ENCODE measurements at regions not wholly inside any gene's neighbourhood (a gene's known extent, or its start where the extent isn't known, plus 50 kb on each side); places are given as distances from the start of the nearest gene placed in this dataset.

- ATAC-seq (no peak), DNase-seq (ENCODE audit: low read depth, low spot score) (no peak)
- no peaks in the 10 kb centered on the region for H3K27me3 ChIP-seq (ENCODE audit: insufficient read depth, low read length)
- H3K27ac ChIP-seq (ENCODE audit: low read depth, low read length) = no peak overlapping the region
- no peaks in the 10 kb centered on the region for H3K36me3 ChIP-seq (ENCODE audit: control insufficient read depth in 1 of 2, insufficient read depth in 2 of 2, low read length in 2 of 2)
- H3K9me3 ChIP-seq (ENCODE audit: control insufficient read depth in 1 of 2, insufficient read depth in 1 of 2, low read depth in 1 of 2, low read length in 2 of 2) = no peaks in the 10 kb centered on the region
- H3K79me2 ChIP-seq (ENCODE audit: insufficient read depth, low read length) = no peaks in the 10 kb centered on the region
- H3K4me3 ChIP-seq (replicated peaks in 1 of 2; ENCODE audit: low read depth in 1 of 2, low read length in 2 of 2) = no peak overlapping the region
- H3K4me2 ChIP-seq (ENCODE audit: low read length) = no peak overlapping the region
- BruUV-seq (replicated peaks) = no TSS peak
- ChIA-PET POLR2A (no interaction called here), RAD21 (ENCODE audit: low non-redundant PET in 1 of 2, low total read pairs in 2 of 2, uncharacterized antibody in 2 of 2, unreplicated experiment in 2 of 2) (no interaction called here), CTCF (no interaction called here)
- no peak overlapping the region for H3K9ac ChIP-seq (ENCODE audit: low read length)
- no peaks in the 10 kb centered on the region for H3K9me2 ChIP-seq (ENCODE audit: insufficient read depth)
- intact Hi-C loops (cut with micrococcal nuclease) = no loop called here
- H2AFZ ChIP-seq (ENCODE audit: low read depth, low read length, poor library complexity, severe bottlenecking) = no peak overlapping the region
- H3K4me1 ChIP-seq (ENCODE audit: control insufficient read depth in 1 of 2, insufficient read depth in 2 of 2, low read length in 2 of 2) = no peaks in the 10 kb centered on the region
- no peak for TF ChIP-seq JUND (IDR thresholded peaks at IDR 0.05)
- no peak for TF ChIP-seq SRF (IDR thresholded peaks at IDR 0.05; ENCODE audit: low read depth)
- no peak for TF ChIP-seq ELF1 (IDR thresholded peaks at IDR 0.05; ENCODE audit: borderline replicate concordance, low read depth)
- no peak for TF ChIP-seq SIN3A (IDR thresholded peaks at IDR 0.05; ENCODE audit: low read depth)
- TF ChIP-seq, protein P1, sequence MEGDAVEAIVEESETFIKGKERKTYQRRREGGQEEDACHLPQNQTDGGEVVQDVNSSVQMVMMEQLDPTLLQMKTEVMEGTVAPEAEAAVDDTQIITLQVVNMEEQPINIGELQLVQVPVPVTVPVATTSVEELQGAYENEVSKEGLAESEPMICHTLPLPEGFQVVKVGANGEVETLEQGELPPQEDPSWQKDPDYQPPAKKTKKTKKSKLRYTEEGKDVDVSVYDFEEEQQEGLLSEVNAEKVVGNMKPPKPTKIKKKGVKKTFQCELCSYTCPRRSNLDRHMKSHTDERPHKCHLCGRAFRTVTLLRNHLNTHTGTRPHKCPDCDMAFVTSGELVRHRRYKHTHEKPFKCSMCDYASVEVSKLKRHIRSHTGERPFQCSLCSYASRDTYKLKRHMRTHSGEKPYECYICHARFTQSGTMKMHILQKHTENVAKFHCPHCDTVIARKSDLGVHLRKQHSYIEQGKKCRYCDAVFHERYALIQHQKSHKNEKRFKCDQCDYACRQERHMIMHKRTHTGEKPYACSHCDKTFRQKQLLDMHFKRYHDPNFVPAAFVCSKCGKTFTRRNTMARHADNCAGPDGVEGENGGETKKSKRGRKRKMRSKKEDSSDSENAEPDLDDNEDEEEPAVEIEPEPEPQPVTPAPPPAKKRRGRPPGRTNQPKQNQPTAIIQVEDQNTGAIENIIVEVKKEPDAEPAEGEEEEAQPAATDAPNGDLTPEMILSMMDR (IDR thresholded peaks at IDR 0.05 in 2 of 3, conservative IDR thresholded peaks at IDR 0.05 in 1 of 3; ENCODE audit: borderline replicate concordance in 1 of 3, insufficient read depth in 1 of 3, low read depth in 2 of 3, low read length in 2 of 3) = no peak
- no peaks in the 10 kb centered on the region for H4K20me1 ChIP-seq (ENCODE audit: insufficient read depth)
Observed at GRCh38 chr6:19312241-19312978, 524.8 kb upstream of the ID4 start.

DNA sequence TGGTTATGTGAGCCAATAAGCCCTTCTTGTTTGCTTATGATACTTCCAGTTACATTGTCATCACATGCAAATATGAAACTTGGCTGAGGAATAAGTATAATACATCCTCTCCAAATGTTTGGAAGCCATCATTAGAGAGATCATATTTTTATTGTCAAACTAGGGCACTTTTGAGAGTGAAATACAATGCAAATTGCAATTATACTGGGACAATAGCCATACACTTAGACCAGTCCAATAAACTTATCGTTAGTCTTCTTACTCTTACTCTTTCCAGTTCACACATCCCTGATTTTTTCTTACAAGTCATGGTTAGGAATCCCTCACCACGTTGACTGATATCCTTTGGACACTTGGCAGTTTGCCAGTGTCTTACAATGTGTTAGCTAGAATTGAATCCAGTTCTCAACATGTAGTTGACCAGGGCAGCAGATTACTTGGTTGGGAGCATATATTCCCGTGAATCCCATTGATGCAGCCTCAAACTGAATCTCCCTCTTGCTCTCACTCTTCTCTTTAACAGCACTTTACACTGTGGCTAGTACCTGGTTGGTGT, 519.7 kb upstream of the ID4 start:
- RAD21 ChIA-PET (ENCODE audit: low non-redundant PET in 1 of 2, low total read pairs in 2 of 2, uncharacterized antibody in 2 of 2, unreplicated experiment in 2 of 2) = no interaction called here
- no TSS peak for BruUV-seq (replicated peaks)
- Histone ChIP-seq H3K36me3 (ENCODE audit: control insufficient read depth in 1 of 2, insufficient read depth in 2 of 2, low read length in 2 of 2) (no peaks in the 10 kb centered on the region), H3K27me3 (ENCODE audit: insufficient read depth, low read length) (no peaks in the 10 kb centered on the region), H3K9ac (ENCODE audit: low read length) (no peak overlapping the region), H2AFZ (ENCODE audit: low read depth, low read length, poor library complexity, severe bottlenecking) (no peak overlapping the region), H3K4me3 (replicated peaks in 1 of 2; ENCODE audit: low read depth in 1 of 2, low read length in 2 of 2) (no peak overlapping the region), H3K4me2 (ENCODE audit: low read length) (no peak overlapping the region), H3K9me2 (ENCODE audit: insufficient read depth) (no peaks in the 10 kb centered on the region), H3K9me3 (ENCODE audit: control insufficient read depth in 1 of 2, insufficient read depth in 1 of 2, low read depth in 1 of 2, low read length in 2 of 2) (no peaks in the 10 kb centered on the region), H4K20me1 (ENCODE audit: insufficient read depth) (no peaks in the 10 kb centered on the region), H3K27ac (ENCODE audit: low read depth, low read length) (no peak overlapping the region), H3K79me2 (ENCODE audit: insufficient read depth, low read length) (no peaks in the 10 kb centered on the region), H3K4me1 (ENCODE audit: control insufficient read depth in 1 of 2, insufficient read depth in 2 of 2, low read length in 2 of 2) (no peaks in the 10 kb centered on the region)
- DNase-seq (ENCODE audit: low read depth, low spot score) (no peak), ATAC-seq (no peak)
- intact Hi-C loops (cut with micrococcal nuclease) = no loop called here
- POLR2A ChIA-PET = no interaction called here
- CTCF ChIA-PET = no interaction called here
- TF ChIP-seq RAD21 (IDR thresholded peaks at IDR 0.05; ENCODE audit: low read depth) (no peak), EZH2phosphoT487 (IDR thresholded peaks at IDR 0.05; ENCODE audit: borderline replicate concordance) (no peak), SRF (IDR thresholded peaks at IDR 0.05; ENCODE audit: low read depth) (no peak), EZH2 (IDR thresholded peaks at IDR 0.05) (no peak), CBX3 (IDR thresholded peaks at IDR 0.05; ENCODE audit: low read depth) (no peak), EGR1 (IDR thresholded peaks at IDR 0.05; ENCODE audit: low read depth) (no peak), POLR2AphosphoS5 (IDR thresholded peaks at IDR 0.05; ENCODE audit: low read depth, low read length) (no peak), FOSL1 (IDR thresholded peaks at IDR 0.05; ENCODE audit: low read depth) (no peak)
- TF ChIP-seq, protein P2, sequence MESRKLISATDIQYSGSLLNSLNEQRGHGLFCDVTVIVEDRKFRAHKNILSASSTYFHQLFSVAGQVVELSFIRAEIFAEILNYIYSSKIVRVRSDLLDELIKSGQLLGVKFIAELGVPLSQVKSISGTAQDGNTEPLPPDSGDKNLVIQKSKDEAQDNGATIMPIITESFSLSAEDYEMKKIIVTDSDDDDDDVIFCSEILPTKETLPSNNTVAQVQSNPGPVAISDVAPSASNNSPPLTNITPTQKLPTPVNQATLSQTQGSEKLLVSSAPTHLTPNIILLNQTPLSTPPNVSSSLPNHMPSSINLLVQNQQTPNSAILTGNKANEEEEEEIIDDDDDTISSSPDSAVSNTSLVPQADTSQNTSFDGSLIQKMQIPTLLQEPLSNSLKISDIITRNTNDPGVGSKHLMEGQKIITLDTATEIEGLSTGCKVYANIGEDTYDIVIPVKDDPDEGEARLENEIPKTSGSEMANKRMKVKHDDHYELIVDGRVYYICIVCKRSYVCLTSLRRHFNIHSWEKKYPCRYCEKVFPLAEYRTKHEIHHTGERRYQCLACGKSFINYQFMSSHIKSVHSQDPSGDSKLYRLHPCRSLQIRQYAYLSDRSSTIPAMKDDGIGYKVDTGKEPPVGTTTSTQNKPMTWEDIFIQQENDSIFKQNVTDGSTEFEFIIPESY (IDR thresholded peaks at IDR 0.05; ENCODE audit: extremely low read depth, insufficient replicate concordance, low read length) = no peak
